Activated CD8-positive, alpha-beta memory T cell treated with anti-CD3 and anti-CD28 coated beads, Interleukin-2, amount 10 ng/mL, durations not matched to agents 7 days and 5 days (primary cell): ENCODE measurements at regions not wholly inside any gene's neighbourhood (a gene's known extent, or its start where the extent isn't known, plus 50 kb on each side); places are given as distances from the start of the nearest gene placed in this dataset.

ENCODE experiments used
- ATAC-seq: fragments of 150-1000 bp; cut with Tn5 transposase; one replicate; pipeline ENCODE4 v1.10.0; 2021; ENCODE audit warnings: moderate library complexity
- CTCF ChIA-PET: fragments of 350-600 bp; sonication (Branson Sonifier 250); formaldehyde crosslinking; loops from one replicate; lab custom pipeline; 2021; ENCODE audit warnings: antibody characterized with exemption; lab: Charles Lee
- DNase-seq: peaks from one replicate; pipeline ENCODE4 v3.0.0-alpha.2; 2020
- H3K27ac Mint-ChIP-seq: one replicate; pipeline ENCODE4 v1.8.0; 2021; ENCODE audit warnings: mild to moderate bottlenecking, mixed read lengths
- H3K27me3 Mint-ChIP-seq: one replicate; pipeline ENCODE4 v1.8.0; 2021; ENCODE audit warnings: mixed read lengths
- H3K36me3 Mint-ChIP-seq: one replicate; pipeline ENCODE4 v1.8.0; 2021; ENCODE audit warnings: mild to moderate bottlenecking, mixed read lengths
- H3K4me1 Mint-ChIP-seq: one replicate; pipeline ENCODE4 v1.8.0; 2021; ENCODE audit warnings: mixed read lengths
- H3K4me3 Mint-ChIP-seq: one replicate; pipeline ENCODE4 v1.8.0; 2021; ENCODE audit warnings: mild to moderate bottlenecking, moderate library complexity, mixed read lengths
- H3K9me3 Mint-ChIP-seq: one replicate; pipeline ENCODE4 v1.8.0; 2022; ENCODE audit warnings: low read depth, mixed read lengths

- ATAC-seq = no peak
- CTCF ChIA-PET = no interaction called here
- Mint-ChIP-seq H3K4me3 (no peak overlapping the region), H3K36me3 (no peaks in the 10 kb centered on the region), H3K9me3 (no peaks in the 10 kb centered on the region), H3K27me3 (peaks cover 7% of the 10 kb centered on the region), H3K27ac (no peak overlapping the region), H3K4me1 (no peaks in the 10 kb centered on the region)
- no peak for DNase-seq
These were observed 275.2 kb downstream of the PTTG2 start for GRCh38 chr4:38235354-38235753.

DNA sequence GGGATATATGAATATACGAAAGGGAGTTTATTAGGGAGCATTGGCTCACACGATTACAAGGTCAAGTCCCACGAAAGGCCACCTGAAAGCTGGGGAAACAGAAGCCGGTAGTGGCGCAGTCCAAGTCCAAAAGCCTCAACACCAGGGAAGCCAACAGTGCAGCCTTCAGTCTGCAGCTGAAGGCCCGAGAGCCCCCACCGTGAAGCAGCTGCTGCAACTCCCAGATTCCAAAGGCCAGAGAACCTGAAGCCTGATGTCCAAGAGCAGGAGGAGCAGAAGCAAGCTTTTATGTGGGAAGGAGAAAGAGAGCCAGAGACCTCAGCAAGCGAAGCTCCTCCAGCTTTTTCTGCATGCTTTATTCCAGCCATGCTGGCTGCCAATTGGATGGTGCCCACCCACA, 275.8 kb downstream of the PTTG2 start:
- no peak overlapping the region for H3K27ac Mint-ChIP-seq

DNA sequence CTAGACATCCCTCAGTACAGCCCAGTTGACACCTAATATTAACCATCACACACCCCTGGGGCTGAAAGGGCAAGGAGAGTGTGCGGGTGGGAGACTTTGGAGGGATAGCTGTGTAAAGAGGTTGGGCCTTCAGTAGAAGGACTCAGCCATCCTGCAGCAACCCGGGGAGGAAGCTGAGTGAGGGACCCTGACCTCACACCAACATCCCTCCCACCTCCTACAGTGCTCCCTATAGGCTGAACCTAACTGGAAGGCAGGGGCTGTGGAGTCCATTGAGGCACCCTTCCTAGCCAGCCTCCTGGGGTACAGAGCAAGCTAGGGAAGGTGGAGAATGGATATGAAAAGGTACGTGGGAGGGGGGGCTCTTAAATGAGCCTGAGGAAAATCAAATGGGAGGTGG, 276.3 kb downstream of the PTTG2 start:
- Mint-ChIP-seq H3K27me3 (peaks cover 7% of the 10 kb centered on the region), H3K27ac (no peak overlapping the region), H3K36me3 (no peaks in the 10 kb centered on the region), H3K4me1 (no peaks in the 10 kb centered on the region), H3K9me3 (no peaks in the 10 kb centered on the region), H3K4me3 (no peak overlapping the region)
- CTCF ChIA-PET = no interaction called here
- DNase-seq (no peak), ATAC-seq (no peak)

More for the DNA sequence above, 275.8 kb downstream of the PTTG2 start:
- Mint-ChIP-seq H3K4me1 (no peaks in the 10 kb centered on the region), H3K4me3 (no peak overlapping the region), H3K36me3 (no peaks in the 10 kb centered on the region), H3K27me3 (peaks cover 7% of the 10 kb centered on the region), H3K9me3 (no peaks in the 10 kb centered on the region)
- CTCF ChIA-PET = no interaction called here
- DNase-seq (no peak), ATAC-seq (no peak)

DNA sequence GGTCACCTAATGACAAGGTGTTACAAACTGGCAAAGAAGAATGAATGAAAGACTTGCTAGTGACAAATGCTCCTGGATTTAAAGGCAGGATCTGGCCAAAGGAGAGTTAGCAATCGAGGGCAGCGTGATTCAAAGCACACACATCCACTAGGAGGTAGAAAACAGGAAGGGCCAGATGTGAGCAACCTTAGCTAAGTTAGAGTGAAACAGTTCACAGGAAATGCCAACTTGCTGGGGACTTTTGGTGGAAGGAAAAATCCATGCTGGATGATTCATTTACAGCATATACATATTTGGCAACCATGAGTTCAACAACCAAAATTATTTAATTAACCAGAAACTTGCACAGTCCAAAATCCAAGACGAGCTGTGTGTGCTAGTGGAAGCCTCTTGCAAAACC, 276.9 kb downstream of the PTTG2 start:
- no peak overlapping the region for H3K4me3 Mint-ChIP-seq
- DNase-seq = no peak
- H3K9me3 Mint-ChIP-seq = no peaks in the 10 kb centered on the region
- no peaks in the 10 kb centered on the region for H3K36me3 Mint-ChIP-seq
- no peak overlapping the region for H3K27ac Mint-ChIP-seq
- no peaks in the 10 kb centered on the region for H3K4me1 Mint-ChIP-seq
- H3K27me3 Mint-ChIP-seq = peaks cover 7% of the 10 kb centered on the region
- CTCF ChIA-PET = no interaction called here
- no peak for ATAC-seq

GRCh38 chr4:38241541-38241940, 281.3 kb downstream of the PTTG2 start:
- Mint-ChIP-seq H3K27ac (no peak overlapping the region), H3K4me3 (no peak overlapping the region), H3K36me3 (no peaks in the 10 kb centered on the region), H3K27me3 (no peaks in the 10 kb centered on the region), H3K9me3 (peaks cover 5% of the 10 kb centered on the region), H3K4me1 (no peaks in the 10 kb centered on the region)
- CTCF ChIA-PET = no interaction called here
- ATAC-seq = no peak
- DNase-seq = no peak

GRCh38 chr4:38242101-38242500, 281.9 kb downstream of the PTTG2 start:
- Mint-ChIP-seq H3K4me3 (no peak overlapping the region), H3K9me3 (peaks cover 7% of the 10 kb centered on the region), H3K27me3 (no peaks in the 10 kb centered on the region), H3K36me3 (no peaks in the 10 kb centered on the region), H3K4me1 (no peaks in the 10 kb centered on the region), H3K27ac (no peak overlapping the region)
- ATAC-seq = no peak
- no peak for DNase-seq
- CTCF ChIA-PET = interaction anchor here (0.6 kb wide), 1 partner anchor 485 kb away, joined by 3 read pairs; no protein-coding TSS in a partner anchor

DNA sequence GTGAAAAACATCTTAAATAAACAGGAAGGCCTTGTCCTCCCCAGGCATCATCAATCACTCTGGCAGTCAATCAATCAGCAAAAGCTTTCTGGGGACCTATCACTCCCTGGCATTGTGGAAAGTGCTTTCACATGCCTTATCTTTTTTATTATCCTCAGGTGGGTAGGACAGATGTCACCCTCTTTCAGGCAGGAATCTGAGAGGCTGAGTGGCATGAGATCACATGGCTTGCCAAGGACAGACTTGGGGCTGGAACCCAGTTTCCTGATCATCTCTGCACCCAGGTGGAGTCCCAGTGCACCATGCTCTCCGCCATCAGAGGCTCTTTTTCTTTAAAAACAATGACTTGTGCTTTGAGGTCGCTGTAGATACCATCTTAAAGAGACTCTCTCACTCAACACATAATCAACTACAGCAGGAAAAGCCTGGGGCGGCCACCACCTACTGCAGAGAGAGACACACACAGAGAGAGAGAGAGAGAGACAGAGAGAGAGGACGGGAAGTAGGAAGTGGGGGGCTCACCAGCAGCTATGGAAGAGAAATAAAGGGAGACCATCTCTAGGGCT, 282.7 kb downstream of the PTTG2 start:
- ATAC-seq (no peak), DNase-seq (no peak)
- H3K27ac Mint-ChIP-seq = no peak overlapping the region
- H3K4me3 Mint-ChIP-seq = no peak overlapping the region
- H3K4me1 Mint-ChIP-seq = no peaks in the 10 kb centered on the region
- H3K9me3 Mint-ChIP-seq = peaks cover 7% of the 10 kb centered on the region
- H3K27me3 Mint-ChIP-seq = no peaks in the 10 kb centered on the region
- H3K36me3 Mint-ChIP-seq = no peaks in the 10 kb centered on the region
- CTCF ChIA-PET = no interaction called here

DNA sequence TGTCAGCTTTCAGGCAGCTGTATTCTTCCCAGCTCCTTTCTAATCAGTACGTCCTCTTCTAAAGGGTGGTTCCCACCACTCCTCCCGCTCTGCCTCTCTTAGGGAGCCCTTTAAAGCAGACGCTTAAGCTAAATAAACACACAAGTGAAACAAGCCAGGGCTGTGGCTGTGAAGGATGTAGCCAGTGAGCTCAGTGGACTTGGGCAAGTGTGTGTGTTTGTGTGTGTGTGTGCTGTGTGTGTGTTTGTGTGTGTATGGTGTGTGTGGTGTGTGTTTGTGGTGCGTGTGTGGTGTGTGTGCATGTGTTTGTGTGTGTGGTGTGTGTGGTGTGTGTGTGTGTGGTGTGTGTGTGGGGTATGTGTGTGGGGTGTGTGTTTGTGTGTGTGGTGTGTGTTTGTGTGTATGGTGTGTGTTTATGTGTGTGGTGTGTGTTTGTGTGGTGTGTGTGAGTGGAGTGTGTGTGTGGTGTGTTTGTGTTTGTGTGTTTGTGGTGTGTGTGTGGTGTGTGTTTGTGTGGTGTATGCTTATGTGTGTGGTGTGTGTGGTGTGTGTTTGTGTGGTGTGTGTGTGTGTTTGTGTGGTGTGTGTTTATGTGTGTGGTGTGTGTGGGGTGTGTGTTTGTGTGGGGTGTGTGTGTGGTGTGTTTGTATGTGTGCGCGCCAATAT, 283.3 kb downstream of the PTTG2 start:
- DNase-seq = no peak
- H3K4me1 Mint-ChIP-seq = no peaks in the 10 kb centered on the region
- no peak for ATAC-seq
- H3K4me3 Mint-ChIP-seq = no peak overlapping the region
- no peaks in the 10 kb centered on the region for H3K36me3 Mint-ChIP-seq
- H3K9me3 Mint-ChIP-seq = peaks cover 7% of the 10 kb centered on the region
- CTCF ChIA-PET = no interaction called here
- no peak overlapping the region for H3K27ac Mint-ChIP-seq
- no peaks in the 10 kb centered on the region for H3K27me3 Mint-ChIP-seq

DNA sequence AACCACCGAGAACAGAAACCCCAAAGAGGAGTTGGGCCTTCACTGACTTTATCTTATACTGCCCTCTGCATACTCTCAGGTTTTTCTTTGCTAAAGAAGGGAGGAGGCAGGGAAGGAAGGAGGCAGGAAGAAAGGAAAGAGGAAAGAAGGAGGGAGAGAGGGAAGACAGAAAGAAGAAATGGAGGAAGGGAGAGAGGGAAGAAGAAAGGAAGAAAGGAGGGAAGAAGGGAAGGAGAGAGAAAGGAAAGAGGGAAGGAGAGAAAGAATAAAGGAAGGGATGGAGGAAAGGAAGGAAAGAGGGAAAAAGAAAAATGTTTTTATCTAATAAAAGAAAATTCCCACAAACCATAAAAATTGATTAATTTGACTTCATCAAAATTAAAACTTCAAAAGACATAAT, 294.6 kb downstream of the PTTG2 start:
- no peak for DNase-seq
- no peak for ATAC-seq
- Mint-ChIP-seq H3K27ac (peak overlapping the region; percentile 18), H3K4me1 (no peaks in the 10 kb centered on the region), H3K36me3 (no peaks in the 10 kb centered on the region), H3K9me3 (peaks cover 13% of the 10 kb centered on the region), H3K27me3 (peaks cover 4% of the 10 kb centered on the region), H3K4me3 (no peak overlapping the region)
- CTCF ChIA-PET = no interaction called here

DNA sequence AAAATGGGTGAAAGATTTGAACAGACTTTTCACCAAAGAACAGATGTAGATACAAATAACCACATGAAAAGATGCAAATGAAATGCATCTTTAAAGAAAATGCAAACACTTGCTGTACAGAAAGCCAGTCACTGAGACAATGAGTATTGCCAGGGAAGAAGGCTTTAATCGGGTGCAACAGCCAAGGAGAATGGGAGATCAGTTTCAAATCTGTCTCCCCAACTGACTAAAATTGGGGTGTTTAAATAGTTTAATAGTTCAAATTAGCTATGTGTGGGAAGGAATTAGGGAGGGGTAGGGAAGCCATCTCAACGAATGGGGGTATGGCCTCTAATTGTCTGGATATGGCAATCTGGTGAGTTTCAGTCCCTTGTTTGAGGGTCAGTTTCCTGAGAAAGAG, 295.4 kb downstream of the PTTG2 start:
- no peak overlapping the region for H3K27ac Mint-ChIP-seq
- CTCF ChIA-PET = no interaction called here
- H3K9me3 Mint-ChIP-seq = peaks cover 13% of the 10 kb centered on the region
- no peaks in the 10 kb centered on the region for H3K4me1 Mint-ChIP-seq
- no peak for DNase-seq
- no peaks in the 10 kb centered on the region for H3K36me3 Mint-ChIP-seq
- H3K4me3 Mint-ChIP-seq = no peak overlapping the region
- H3K27me3 Mint-ChIP-seq = peaks cover 4% of the 10 kb centered on the region
- no peak for ATAC-seq

DNA sequence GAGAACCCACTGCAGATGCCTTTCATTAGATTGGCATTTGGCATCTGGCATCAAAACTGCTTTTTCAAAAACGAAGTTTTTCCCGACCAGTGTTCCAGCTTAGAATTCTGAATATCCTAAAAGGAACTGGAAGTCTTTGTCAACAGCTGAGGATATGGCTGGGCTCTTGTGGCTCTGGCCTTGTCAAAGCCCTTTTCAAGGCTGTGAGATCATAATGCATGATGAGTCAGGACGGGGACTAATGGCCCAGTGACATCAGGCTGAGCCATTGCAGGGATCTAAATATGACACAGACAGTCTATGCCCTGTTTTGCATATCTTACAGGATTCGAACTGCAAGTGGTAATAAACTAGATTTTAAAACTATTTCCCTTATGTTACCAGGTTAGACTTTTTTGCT, 306.4 kb downstream of the PTTG2 start:
- Mint-ChIP-seq H3K9me3 (no peaks in the 10 kb centered on the region), H3K4me1 (no peaks in the 10 kb centered on the region), H3K27me3 (no peaks in the 10 kb centered on the region), H3K36me3 (no peaks in the 10 kb centered on the region), H3K27ac (no peak overlapping the region), H3K4me3 (no peak overlapping the region)
- CTCF ChIA-PET = no interaction called here
- no peak for DNase-seq
- no peak for ATAC-seq

GRCh38 chr4:38268108-38268820, 308.1 kb downstream of the PTTG2 start:
- DNase-seq (no peak), ATAC-seq (no peak)
- H3K27ac Mint-ChIP-seq = no peak overlapping the region
- no peaks in the 10 kb centered on the region for H3K9me3 Mint-ChIP-seq
- no peaks in the 10 kb centered on the region for H3K36me3 Mint-ChIP-seq
- H3K4me3 Mint-ChIP-seq = no peak overlapping the region
- CTCF ChIA-PET = no interaction called here
- no peaks in the 10 kb centered on the region for H3K27me3 Mint-ChIP-seq
- H3K4me1 Mint-ChIP-seq = no peaks in the 10 kb centered on the region

DNA sequence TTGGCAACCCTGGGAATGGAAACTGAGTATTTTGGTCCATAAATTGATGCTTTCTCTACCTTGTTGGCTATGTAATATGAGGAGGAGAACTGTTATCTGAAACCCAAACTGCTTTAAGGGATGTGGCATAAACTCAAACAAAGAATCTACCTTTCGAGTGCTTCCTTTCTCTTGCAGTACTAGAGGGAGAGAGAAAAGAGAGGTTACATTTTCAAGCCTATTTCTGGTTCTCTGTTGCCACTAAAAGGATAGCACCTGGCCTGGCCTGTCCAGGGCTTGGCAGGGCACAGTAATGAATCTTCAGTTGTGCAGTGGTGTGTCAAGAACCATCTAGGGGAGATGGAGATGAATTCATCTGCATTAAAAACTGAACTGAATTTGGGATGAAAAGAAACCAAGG, 308.6 kb downstream of the PTTG2 start:
- Mint-ChIP-seq H3K27me3 (no peaks in the 10 kb centered on the region), H3K4me1 (no peaks in the 10 kb centered on the region), H3K9me3 (no peaks in the 10 kb centered on the region), H3K27ac (no peak overlapping the region), H3K36me3 (no peaks in the 10 kb centered on the region), H3K4me3 (no peak overlapping the region)
- CTCF ChIA-PET = no interaction called here
- no peak for DNase-seq
- ATAC-seq = no peak

- Mint-ChIP-seq H3K27me3 (no peaks in the 10 kb centered on the region), H3K36me3 (no peaks in the 10 kb centered on the region), H3K9me3 (peaks cover 5% of the 10 kb centered on the region), H3K4me3 (no peak overlapping the region), H3K4me1 (peaks cover 3% of the 10 kb centered on the region), H3K27ac (no peak overlapping the region)
- DNase-seq (no peak), ATAC-seq (no peak)
- CTCF ChIA-PET = interaction anchor here (1.3 kb wide), 1 partner anchor 46 kb away, joined by 3 read pairs; no protein-coding TSS in a partner anchor
These were observed 313.2 kb downstream of the PTTG2 start for GRCh38 chr4:38273407-38273806.
